GM23248 (cell line): ENCODE measurements at regions not wholly inside any gene's neighbourhood (a gene's known extent, or its start where the extent isn't known, plus 50 kb on each side); places are given as distances from the start of the nearest gene placed in this dataset.

ENCODE experiments used
- DNase-seq: peaks from one replicate; pipeline ENCODE4 v3.0.0-alpha.2; 2015
- H2AFZ ChIP-seq: fragments of 200-600 bp; sonication (generic); 2 replicates; pipeline ENCODE4 v1.6.1; 2016; ENCODE audit warnings: antibody characterized with exemption
- H3F3A ChIP-seq: fragments of 200-600 bp; sonication (generic); 2 replicates; pipeline ENCODE4 v1.6.1; 2016; ENCODE audit warnings: mild to moderate bottlenecking, antibody characterized with exemption, mixed run types; ENCODE audit not compliant: insufficient read depth
- H3K27ac ChIP-seq: fragments of 200-600 bp; sonication (generic); 2 replicates; pipeline ENCODE4 v1.5.1; 2016; ENCODE audit warnings: mild to moderate bottlenecking
- H3K27me3 ChIP-seq: fragments of 200-600 bp; sonication (generic); replicated peaks from 2 replicates; pipeline ENCODE4 v1.6.1; 2016; ENCODE audit warnings: mild to moderate bottlenecking; ENCODE audit not compliant: insufficient read depth
- H3K36me3 ChIP-seq: fragments of 200-600 bp; sonication (generic); 2 replicates; pipeline ENCODE4 v1.6.1; 2016; ENCODE audit warnings: low read depth, mild to moderate bottlenecking
- H3K4me1 ChIP-seq: fragments of 200-600 bp; sonication (generic); 2 replicates; pipeline ENCODE4 v1.6.1; 2016; ENCODE audit warnings: mild to moderate bottlenecking; ENCODE audit not compliant: insufficient read depth
- H3K4me2 ChIP-seq: fragments of 200-600 bp; sonication (generic); one replicate; pipeline ENCODE4 v1.6.1; 2016; ENCODE audit warnings: mild to moderate bottlenecking; ENCODE audit not compliant: unreplicated experiment
- H3K4me3 ChIP-seq: fragments of 200-600 bp; sonication (generic); 2 replicates; pipeline ENCODE4 v1.5.1; 2016; ENCODE audit warnings: mild to moderate bottlenecking
- H3K79me2 ChIP-seq: fragments of 200-600 bp; sonication (generic); 2 replicates; pipeline ENCODE4 v1.6.1; 2016; ENCODE audit warnings: mild to moderate bottlenecking; ENCODE audit not compliant: insufficient read depth
- H3K9ac ChIP-seq: fragments of 200-600 bp; sonication (generic); 2 replicates; pipeline ENCODE4 v1.6.1; 2016; ENCODE audit warnings: mild to moderate bottlenecking
- H3K9me2 ChIP-seq: fragments of 200-600 bp; sonication (generic); 2 replicates; pipeline ENCODE4 v1.6.1; 2016; ENCODE audit warnings: mixed run types, mild to moderate bottlenecking, moderate library complexity; ENCODE audit not compliant: insufficient read depth
- H3K9me3 ChIP-seq: fragments of 200-600 bp; sonication (generic); one replicate; pipeline ENCODE4 v1.6.1; 2017; ENCODE audit warnings: low read depth
- H4K20me1 ChIP-seq: fragments of 200-600 bp; sonication (generic); 2 replicates; pipeline ENCODE4 v1.6.0; 2016; ENCODE audit not compliant: insufficient read depth
- EZH2 ChIP-seq: fragments of 200-600 bp; sonication (generic); IDR thresholded peaks from 2 replicates; pipeline ENCODE4 v1.6.1; 2018; ENCODE audit warnings: antibody characterized with exemption, mild to moderate bottlenecking; ENCODE audit not compliant: insufficient read depth, poor library complexity, severe bottlenecking
- EZH2phosphoT487 ChIP-seq: fragments of 200-600 bp; sonication (generic); IDR thresholded peaks from 2 replicates; pipeline ENCODE4 v1.6.1; 2018; ENCODE audit warnings: antibody characterized with exemption, moderate library complexity, mild to moderate bottlenecking, low read depth; ENCODE audit not compliant: insufficient read depth
- WGBS, 2 experiments: methylation state at CpG; one replicate each; pipeline ENCODE4 v1.1.6; 2015 to 2017; ENCODE audit warnings: low lambda C conversion rate in 2 of 2, low coverage in 1 of 2; ENCODE audit errors: missing lambda C conversion rate in 2 of 2; 5-methylcytosine and 5-hydroxymethylcytosine counted together
- in situ Hi-C: fragments of 300-500 bp; cut with MboI; formaldehyde crosslinking; loops from 2 replicates; pipeline ENCODE4 v1.15.0; 2020

DNA sequence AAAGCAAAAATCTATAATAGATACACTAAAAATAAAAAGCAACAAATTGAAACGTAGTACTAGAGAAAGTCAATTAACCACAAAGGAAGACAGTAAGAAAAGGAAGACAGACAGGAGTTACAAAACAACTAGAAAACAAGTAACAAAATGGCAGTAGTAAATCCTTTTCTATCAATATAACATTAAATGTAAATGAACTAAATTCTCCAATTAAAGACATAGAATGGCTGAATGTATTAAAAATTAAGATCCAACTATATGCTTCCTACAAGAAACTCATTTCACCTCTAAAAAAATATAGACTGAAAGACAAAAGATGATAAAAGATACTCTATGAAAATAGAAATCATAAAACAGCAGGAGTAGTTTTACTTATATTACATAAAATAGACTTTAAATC, 79.1 kb downstream of the CTH start:
- no peak overlapping the region for H3K9ac ChIP-seq
- H3K4me3 ChIP-seq = no peak overlapping the region
- in situ Hi-C loops = no loop called here
- DNase-seq = no peak
- no peaks in the 10 kb centered on the region for H3K36me3 ChIP-seq
- no peaks in the 10 kb centered on the region for H4K20me1 ChIP-seq
- no peak overlapping the region for H3K27ac ChIP-seq
- WGBS, 2 experiments = 81 to 86% methylated on average over 1 of the region's 1 CpG
- H2AFZ ChIP-seq = no peak overlapping the region
- peaks cover 9% of the 10 kb centered on the region for H3K4me1 ChIP-seq
- no peaks in the 10 kb centered on the region for H3K9me2 ChIP-seq
- peaks cover 9% of the 10 kb centered on the region for H3F3A ChIP-seq
- no peak for TF ChIP-seq EZH2phosphoT487
- TF ChIP-seq EZH2 = no peak
- no peaks in the 10 kb centered on the region for H3K9me3 ChIP-seq
- H3K4me2 ChIP-seq = no peak overlapping the region
- no peaks in the 10 kb centered on the region for H3K79me2 ChIP-seq
- H3K27me3 ChIP-seq = no peaks in the 10 kb centered on the region

DNA sequence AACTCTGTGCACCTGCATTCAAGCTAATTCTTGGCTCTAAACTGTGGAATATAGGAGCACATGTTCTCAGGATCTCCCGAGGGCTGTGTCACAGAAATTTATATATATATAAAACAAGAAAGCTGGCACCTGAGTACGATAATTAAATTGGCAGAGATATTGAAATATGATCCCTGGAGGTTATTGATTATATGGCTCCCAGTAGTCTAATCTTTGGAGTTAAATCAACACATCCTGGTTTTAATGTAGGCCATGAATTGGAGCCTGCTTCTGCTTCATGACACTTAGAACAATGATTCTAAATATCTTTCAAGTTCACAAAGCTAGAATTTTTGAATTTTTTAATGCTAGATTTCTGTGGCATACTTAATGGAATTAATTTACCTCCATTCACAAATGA, 84.3 kb downstream of the CTH start:
- H3K27ac ChIP-seq = no peak overlapping the region
- WGBS, 2 experiments = 49 to 60% methylated on average over 2 of the region's 2 CpGs
- no peak overlapping the region for H3K4me3 ChIP-seq
- no peak overlapping the region for H2AFZ ChIP-seq
- no peak for DNase-seq
- H3K9ac ChIP-seq = no peak overlapping the region
- H3K27me3 ChIP-seq = no peaks in the 10 kb centered on the region
- no peak overlapping the region for H3K4me2 ChIP-seq
- no peaks in the 10 kb centered on the region for H3K79me2 ChIP-seq
- no peaks in the 10 kb centered on the region for H3K9me2 ChIP-seq
- H3K9me3 ChIP-seq = no peaks in the 10 kb centered on the region
- H3K36me3 ChIP-seq = no peaks in the 10 kb centered on the region
- no peaks in the 10 kb centered on the region for H3K4me1 ChIP-seq
- no peak for TF ChIP-seq EZH2phosphoT487
- TF ChIP-seq EZH2 = no peak
- H3F3A ChIP-seq = no peaks in the 10 kb centered on the region
- in situ Hi-C loops = no loop called here
- H4K20me1 ChIP-seq = no peaks in the 10 kb centered on the region

- no peak overlapping the region for H3K4me2 ChIP-seq
- in situ Hi-C loops = no loop called here
- H3K4me3 ChIP-seq = no peak overlapping the region
- TF ChIP-seq EZH2 (no peak), EZH2phosphoT487 (no peak)
- WGBS, 2 experiments = 82 to 86% methylated on average over 2 of the region's 2 CpGs
- H2AFZ ChIP-seq = no peak overlapping the region
- H4K20me1 ChIP-seq = no peaks in the 10 kb centered on the region
- DNase-seq = no peak
- H3K9me2 ChIP-seq = no peaks in the 10 kb centered on the region
- no peaks in the 10 kb centered on the region for H3K9me3 ChIP-seq
- H3K9ac ChIP-seq = no peak overlapping the region
- H3F3A ChIP-seq = no peaks in the 10 kb centered on the region
- no peak overlapping the region for H3K27ac ChIP-seq
- H3K79me2 ChIP-seq = no peaks in the 10 kb centered on the region
- H3K36me3 ChIP-seq = no peaks in the 10 kb centered on the region
- no peaks in the 10 kb centered on the region for H3K4me1 ChIP-seq
- H3K27me3 ChIP-seq = no peaks in the 10 kb centered on the region
Measured at GRCh38 chr1:70496181-70496580, 85.1 kb downstream of the CTH start.

- WGBS, 2 experiments = 48 to 53% methylated on average over 3 of the region's 3 CpGs
- H3K79me2 ChIP-seq = no peaks in the 10 kb centered on the region
- no peak overlapping the region for H3K9ac ChIP-seq
- no peaks in the 10 kb centered on the region for H3K9me3 ChIP-seq
- H3K4me1 ChIP-seq = no peaks in the 10 kb centered on the region
- no peak for TF ChIP-seq EZH2phosphoT487
- no peak for TF ChIP-seq EZH2
- no peaks in the 10 kb centered on the region for H3K9me2 ChIP-seq
- in situ Hi-C loops = no loop called here
- no peaks in the 10 kb centered on the region for H3K36me3 ChIP-seq
- no peak overlapping the region for H3K4me2 ChIP-seq
- no peak overlapping the region for H2AFZ ChIP-seq
- DNase-seq = no peak
- no peaks in the 10 kb centered on the region for H4K20me1 ChIP-seq
- no peak overlapping the region for H3K4me3 ChIP-seq
- H3K27me3 ChIP-seq = no peaks in the 10 kb centered on the region
- no peak overlapping the region for H3K27ac ChIP-seq
- no peaks in the 10 kb centered on the region for H3F3A ChIP-seq
Measured at GRCh38 chr1:70497152-70497551, 86.1 kb downstream of the CTH start.

DNA sequence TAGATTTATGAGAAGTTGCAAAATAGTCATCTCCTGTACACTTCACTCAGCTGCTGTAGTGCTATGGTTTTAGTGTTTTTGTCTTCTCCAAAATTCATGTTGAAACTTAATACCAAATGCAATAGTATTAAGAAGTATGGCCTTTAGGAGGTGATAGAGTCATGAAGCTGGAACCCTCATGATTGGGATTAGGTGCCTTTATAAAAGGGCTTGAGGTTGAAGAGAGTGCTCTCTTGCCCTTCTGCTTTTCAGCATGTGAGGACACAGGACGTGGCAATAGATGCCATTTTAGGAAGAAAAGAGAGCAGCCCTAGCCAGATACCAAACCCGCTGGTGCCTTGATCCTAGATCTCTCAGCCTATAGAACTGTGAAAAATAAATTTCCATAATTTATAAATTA, 87.6 kb downstream of the CTH start:
- H4K20me1 ChIP-seq = no peaks in the 10 kb centered on the region
- 44 to 47% methylated on average over 2 of the region's 2 CpGs for WGBS, 2 experiments
- H3K4me2 ChIP-seq = no peak overlapping the region
- H3K27ac ChIP-seq = no peak overlapping the region
- peaks cover 7% of the 10 kb centered on the region for H3F3A ChIP-seq
- H3K27me3 ChIP-seq = no peaks in the 10 kb centered on the region
- H3K79me2 ChIP-seq = no peaks in the 10 kb centered on the region
- H3K4me3 ChIP-seq = no peak overlapping the region
- TF ChIP-seq EZH2phosphoT487 = no peak
- no peak for TF ChIP-seq EZH2
- no peak overlapping the region for H2AFZ ChIP-seq
- H3K9ac ChIP-seq = no peak overlapping the region
- no peaks in the 10 kb centered on the region for H3K9me3 ChIP-seq
- peaks cover 8% of the 10 kb centered on the region for H3K4me1 ChIP-seq
- no peaks in the 10 kb centered on the region for H3K36me3 ChIP-seq
- in situ Hi-C loops = no loop called here
- DNase-seq = no peak
- H3K9me2 ChIP-seq = no peaks in the 10 kb centered on the region
